Left colon (tissue), 2 donors: ENCODE measurements at regions not wholly inside any gene's neighbourhood (a gene's known extent, or its start where the extent isn't known, plus 50 kb on each side); places are given as distances from the start of the nearest gene placed in this dataset.
"Not testable (repeated sequence)": the region's sequence is repeated elsewhere in the genome, so short reads cannot be mapped to it uniquely, and the experiment has no call there.

Experiments used
- ATAC-seq: fragments of 200-7000 bp; cut with Tn5 transposase; one replicate; pipeline ENCODE4 v1.9.1; 2020; ENCODE audit warnings: mild to moderate bottlenecking, moderate library complexity
- DNase-seq, 2 donors: peaks; one replicate each; pipeline ENCODE4 v3.0.0-alpha.2; 2020
- intact Hi-C, 2 donors: fragments of 100-400 bp; cut with DNase I in 1 of 2; cut with micrococcal nuclease in 1 of 2; formaldehyde crosslinking; loops; one replicate each; pipeline versions ENCODE4 v1.11.2 to v1.14.0; 2022; cut with DNase I, micrococcal nuclease
- donor health status: DM: no; HTN: no; CAD: no.
- donor health status: DM: yes; HTN: yes; CAD: no.

DNA sequence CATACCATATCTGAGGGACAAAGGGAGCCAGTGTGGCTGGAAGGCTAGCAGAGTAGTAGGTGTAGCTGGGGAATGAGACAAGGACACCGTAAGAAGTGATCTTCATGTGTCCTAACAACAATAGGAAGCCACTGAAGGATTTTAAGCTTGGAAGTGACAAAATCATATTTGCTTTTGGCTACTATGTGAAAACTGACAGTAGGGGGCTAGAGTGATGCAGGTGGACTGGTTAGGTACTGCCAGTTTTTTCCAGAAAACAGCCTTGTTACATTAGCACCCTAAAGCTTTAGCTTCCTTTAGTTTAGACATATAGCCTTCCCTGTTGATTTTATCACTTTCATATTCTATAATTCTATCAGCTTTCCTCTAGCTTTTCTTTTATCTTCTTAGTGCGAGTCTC, 637.1 kb downstream of the ANKRD7 start:
- ATAC-seq, result no peak
- intact Hi-C loops, result no loop called here
- no peak for DNase-seq

DNA sequence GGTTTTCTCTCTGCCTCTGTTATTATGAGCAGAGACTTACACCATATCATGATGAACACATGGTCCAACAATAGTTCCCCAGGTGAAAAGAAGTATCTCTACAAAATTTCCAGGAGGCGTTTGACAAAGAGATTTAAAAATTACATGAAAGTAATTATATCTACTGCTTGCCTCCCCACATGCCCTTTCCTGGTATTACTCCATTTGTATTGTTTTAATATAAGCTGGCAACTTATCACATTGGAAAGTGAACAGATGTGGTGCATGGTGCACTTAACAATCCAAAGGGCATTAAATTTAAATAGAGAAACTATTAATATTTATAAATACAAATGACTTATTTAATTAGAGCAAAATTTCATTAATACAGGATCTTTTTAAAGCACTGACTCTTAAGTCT, 638.2 kb downstream of the ANKRD7 start:
- intact Hi-C loops, result no loop called here
- ATAC-seq (no peak), DNase-seq (no peak)

DNA sequence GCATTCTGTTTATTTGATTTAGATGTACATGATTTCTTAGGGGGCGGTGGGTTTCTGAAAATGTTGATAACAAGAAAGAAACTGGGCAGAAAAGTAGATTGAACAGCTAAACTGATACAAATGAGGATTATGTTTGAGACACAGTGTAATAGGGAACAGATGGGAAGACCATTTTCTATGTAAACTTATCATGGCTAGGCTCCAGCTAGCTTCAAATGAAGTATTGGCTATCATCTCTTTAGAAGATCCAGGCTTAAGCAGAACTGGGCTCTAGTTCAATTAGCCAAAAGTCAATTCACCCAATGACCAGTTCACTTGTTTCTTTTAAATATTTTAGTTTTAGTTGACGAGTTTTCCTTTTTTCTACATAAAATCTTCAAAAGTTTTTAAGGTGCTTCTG, 639.5 kb downstream of the ANKRD7 start:
- no peak for DNase-seq
- intact Hi-C loops, result no loop called here
- no peak for ATAC-seq

DNA sequence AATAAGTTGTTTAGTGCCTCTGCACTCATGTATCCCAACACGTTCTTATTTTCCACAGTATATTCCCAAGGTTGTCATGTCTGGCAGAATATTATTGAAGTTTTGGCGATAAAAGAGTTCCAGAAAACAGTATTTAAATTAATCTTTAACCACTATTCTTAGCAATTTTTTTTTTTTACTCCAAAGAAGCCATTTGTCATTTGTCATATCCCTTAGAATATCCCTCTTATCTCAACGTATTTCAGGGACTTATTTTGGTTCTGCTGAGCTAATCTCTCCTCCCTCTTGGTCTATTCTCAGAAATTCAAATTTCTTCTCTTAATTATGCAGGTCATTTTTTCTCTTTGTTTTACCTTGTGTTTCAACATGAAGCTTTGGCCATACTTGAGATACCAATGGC, 643.4 kb downstream of the ANKRD7 start:
- ATAC-seq (no peak), DNase-seq (no peak)
- intact Hi-C loops, result no loop called here

- ATAC-seq, intact Hi-C loops, DNase-seq: not testable (repeated sequence)
These were observed 644.6 kb downstream of the ANKRD7 start for GRCh38 chr7:118869141-118869540.

DNA sequence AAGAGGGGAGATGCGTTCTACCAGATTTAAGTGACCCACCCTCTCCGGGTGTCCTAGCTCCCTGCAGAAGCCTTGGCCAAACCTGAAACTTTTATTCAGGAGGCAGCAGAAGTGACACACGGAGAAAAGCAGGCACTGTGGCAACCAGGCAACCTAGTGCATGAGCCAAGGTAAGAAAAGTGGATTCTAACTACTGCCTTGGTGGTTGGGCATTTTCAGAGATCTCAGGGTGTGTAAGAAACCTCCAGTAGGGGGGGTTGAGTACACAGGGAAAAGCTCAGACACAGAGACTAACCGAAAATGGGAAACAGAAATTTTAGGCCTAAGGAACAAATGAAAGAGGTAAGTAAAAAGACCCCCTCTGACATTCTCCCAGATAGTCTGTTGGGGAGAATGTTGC, 645.7 kb downstream of the ANKRD7 start:
- intact Hi-C loops, result no loop called here
- no peak for DNase-seq
- no peak for ATAC-seq

- ATAC-seq (no peak), DNase-seq (no peak)
These were observed 648.1 kb downstream of the ANKRD7 start for GRCh38 chr7:118872568-118872967.

GRCh38 chr7:118877187-118877586, 652.7 kb downstream of the ANKRD7 start:
- no peak for ATAC-seq
- DNase-seq, result no peak
- intact Hi-C loops, result no loop called here

More at GRCh38 chr7:118872568-118872967, 648.1 kb downstream of the ANKRD7 start:
- intact Hi-C loops, result no loop called here

- ATAC-seq (no peak), DNase-seq (no peak)
- intact Hi-C loops, result no loop called here
These were observed 653.8 kb downstream of the ANKRD7 start for GRCh38 chr7:118878336-118878735.

- ATAC-seq (no peak), DNase-seq (no peak)
- intact Hi-C loops, result no loop called here
These were observed 673.8 kb downstream of the ANKRD7 start for GRCh38 chr7:118898284-118898683.

- DNase-seq (no peak), ATAC-seq (no peak)
- intact Hi-C loops, result no loop called here
These were observed 678.1 kb downstream of the ANKRD7 start for GRCh38 chr7:118902600-118902999.

- intact Hi-C loops, result no loop called here
- DNase-seq (no peak), ATAC-seq (no peak)
These were observed 683.5 kb downstream of the ANKRD7 start for GRCh38 chr7:118907911-118908527.

DNA sequence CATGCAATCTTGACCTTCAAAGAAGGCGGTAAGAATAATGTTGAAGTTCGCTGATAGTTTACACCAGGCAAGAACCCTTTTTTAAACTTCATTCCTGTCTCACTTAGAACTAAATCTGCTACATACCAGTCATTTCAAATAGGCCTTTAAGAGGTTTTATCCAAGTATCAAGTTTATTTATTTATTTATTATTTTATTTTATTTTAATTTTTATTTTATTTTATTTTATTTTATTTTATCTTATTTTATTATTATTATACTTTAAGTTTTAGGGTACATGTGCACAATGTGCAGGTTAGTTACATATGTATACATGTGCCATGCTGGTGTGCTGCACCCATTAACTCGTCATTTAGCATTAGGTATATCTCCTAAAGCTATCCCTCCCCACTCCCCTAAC, 691.6 kb downstream of the ANKRD7 start:
- DNase-seq, intact Hi-C loops, ATAC-seq: not testable (repeated sequence)

DNA sequence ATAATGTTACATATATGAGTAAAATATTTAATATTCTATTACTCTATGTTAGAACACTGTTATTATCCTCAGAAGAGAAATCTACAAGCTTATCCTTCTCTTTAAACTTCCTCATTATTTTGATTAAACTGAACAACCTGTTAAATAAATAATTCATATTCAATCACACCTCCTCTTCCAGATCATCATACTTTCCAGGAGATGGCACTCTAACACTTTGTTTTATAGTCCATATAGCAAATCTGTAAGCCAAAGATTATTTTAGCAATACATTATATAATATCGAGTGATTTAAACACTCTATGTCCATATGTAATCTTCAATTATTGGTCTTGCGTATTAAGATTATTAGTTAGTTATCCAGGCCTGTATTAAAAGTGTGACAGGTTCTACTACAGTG, 694.1 kb downstream of the ANKRD7 start:
- intact Hi-C loops, result no loop called here
- ATAC-seq (no peak), DNase-seq (no peak)

DNA sequence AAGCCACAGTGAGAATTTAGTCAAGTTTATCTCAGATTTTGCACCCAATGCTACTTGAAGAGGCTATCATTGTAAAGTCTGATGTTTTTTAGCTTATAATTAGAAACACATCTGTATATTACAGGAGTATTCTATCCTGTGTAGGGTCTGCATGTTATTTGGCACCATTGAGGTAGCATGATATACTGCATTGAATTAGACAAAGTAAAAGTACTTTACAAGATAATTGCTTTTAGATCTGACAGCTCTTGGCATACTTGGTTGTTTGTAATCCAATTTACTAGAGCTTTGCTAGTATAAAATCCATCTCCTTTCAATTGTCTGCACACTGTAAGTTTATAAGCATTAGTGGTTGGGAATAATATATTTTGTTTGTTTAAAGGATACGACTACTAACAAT, 714.3 kb downstream of the ANKRD7 start:
- DNase-seq (no peak), ATAC-seq (no peak)
- intact Hi-C loops, result no loop called here

- intact Hi-C loops, result no loop called here
- DNase-seq (no peak), ATAC-seq (no peak)
These were observed 719.8 kb downstream of the ANKRD7 start for GRCh38 chr7:118944271-118944670.

DNA sequence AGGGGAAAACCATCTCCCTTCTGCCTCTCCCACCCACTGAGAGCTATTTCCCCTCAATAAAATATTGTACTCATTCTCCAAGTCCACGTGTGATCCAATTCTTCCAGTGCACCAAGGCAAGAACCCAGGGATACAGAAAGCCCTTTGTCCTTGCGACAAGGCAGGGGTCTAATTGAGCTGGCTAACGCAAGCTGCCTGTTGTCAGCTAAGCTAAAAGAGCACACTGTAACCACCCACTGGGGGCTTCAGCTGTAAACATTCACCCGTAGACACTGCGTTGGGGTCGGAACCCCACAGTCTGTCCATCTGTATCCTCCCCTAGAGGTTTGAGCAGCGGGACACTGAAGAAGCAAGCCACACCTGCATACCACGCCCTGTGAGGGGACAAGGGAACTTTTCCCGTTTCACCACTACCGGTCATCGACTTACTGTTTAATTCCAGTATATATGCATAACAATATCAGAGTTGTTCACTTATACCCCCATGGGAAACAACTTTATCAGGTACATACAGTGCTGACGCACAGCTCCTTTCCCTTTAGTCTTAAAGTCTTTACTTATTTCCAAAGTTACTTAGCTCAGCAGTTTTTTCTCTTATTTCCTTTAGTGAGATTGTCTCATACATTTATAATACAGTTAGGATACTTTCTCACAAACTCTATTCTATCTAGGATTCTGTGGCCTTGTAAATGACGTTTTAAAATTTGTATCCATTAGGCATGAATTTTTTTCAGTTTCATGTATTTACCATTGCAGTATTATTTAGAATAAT, 721.6 kb downstream of the ANKRD7 start:
- DNase-seq (no peak), ATAC-seq (no peak)
- intact Hi-C loops, result no loop called here

DNA sequence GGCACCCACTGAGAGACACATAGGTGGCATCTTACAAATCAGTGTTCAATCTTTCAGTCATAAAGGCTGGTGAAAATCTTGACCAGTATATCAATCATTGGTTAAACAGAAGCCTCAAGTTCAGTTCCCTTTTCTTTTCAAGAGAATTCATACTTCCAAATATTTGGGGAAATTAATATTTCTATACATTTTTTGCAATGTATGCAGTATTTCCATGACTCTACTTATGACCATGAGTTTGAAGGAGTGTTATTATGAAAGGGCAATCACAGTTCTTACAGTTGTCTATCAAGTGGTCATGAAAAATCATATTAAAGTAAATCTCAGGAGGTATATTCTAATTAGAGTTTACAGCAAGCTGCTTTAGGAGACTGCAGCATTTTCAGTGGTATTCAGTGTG, 724.0 kb downstream of the ANKRD7 start:
- DNase-seq (no peak), ATAC-seq (no peak)
- intact Hi-C loops, result no loop called here

DNA sequence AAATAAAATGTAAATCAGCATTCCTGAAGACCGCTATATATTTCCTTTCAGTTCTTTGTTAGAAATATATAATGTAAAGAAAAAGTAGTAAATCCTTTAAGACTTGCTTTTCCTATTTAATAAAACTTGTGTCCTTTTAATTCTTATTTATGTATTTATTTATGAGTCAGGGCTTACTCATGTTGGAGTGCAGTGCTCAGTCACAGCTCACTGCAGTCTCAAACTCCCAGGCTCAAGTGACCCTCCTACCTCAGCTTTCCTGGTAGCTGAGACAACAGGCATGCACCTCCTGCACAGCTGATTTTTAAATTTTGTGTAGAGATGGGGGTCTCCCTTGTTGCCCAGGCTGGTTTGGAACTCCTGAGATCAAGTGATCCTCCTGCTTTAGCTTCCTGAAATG, 724.5 kb downstream of the ANKRD7 start:
- intact Hi-C loops, result no loop called here
- ATAC-seq (no peak), DNase-seq (no peak)

- ATAC-seq, DNase-seq, intact Hi-C loops: not testable (repeated sequence)
These were observed 731.8 kb downstream of the ANKRD7 start for GRCh38 chr7:118956285-118956684.

- intact Hi-C loops, result no loop called here
- ATAC-seq (no peak), DNase-seq (no peak)
These were observed 744.9 kb downstream of the ANKRD7 start for GRCh38 chr7:118969370-118969769.
